ENCODE measurements at regions not wholly inside any gene's neighbourhood (a gene's known extent, or its start where the extent isn't known, plus 50 kb on each side); places are given as distances from the start of the nearest gene placed in this dataset.
"Not testable (repeated sequence)": the region's sequence is repeated elsewhere in the genome, so short reads cannot be mapped to it uniquely, and the experiment has no call there.

GRCh38 chr5:12662545-12663314, 758.5 kb upstream of the CTNND2 start:
- no peaks in the 10 kb centered on the region for H3K36me3 ChIP-seq
- no peak overlapping the region for H3K9ac ChIP-seq (ENCODE audit: low read depth in 2 of 2, low read length in 2 of 2)
- H3K4me3 ChIP-seq: no peak overlapping the region
- intact Hi-C loops (cut with DNase I): no loop called here
- no peaks in the 10 kb centered on the region for H3K27me3 ChIP-seq
- no peak for TF ChIP-seq CTCF (IDR thresholded peaks at IDR 0.05)
- no peaks in the 10 kb centered on the region for H3K9me3 ChIP-seq
- no peaks in the 10 kb centered on the region for H3K4me1 ChIP-seq
- no peak overlapping the region for H3K27ac ChIP-seq
- DNase-seq: no peak

GRCh38 chr5:12661617-12662370, 757.5 kb upstream of the CTNND2 start:
- no peak for TF ChIP-seq CTCF (IDR thresholded peaks at IDR 0.05)
- Histone ChIP-seq H3K4me1 (no peaks in the 10 kb centered on the region), H3K9me3 (no peaks in the 10 kb centered on the region), H3K9ac (ENCODE audit: low read depth in 2 of 2, low read length in 2 of 2) (no peak overlapping the region), H3K27me3 (no peaks in the 10 kb centered on the region), H3K4me3 (no peak overlapping the region), H3K36me3 (no peaks in the 10 kb centered on the region), H3K27ac (no peak overlapping the region)
- intact Hi-C loops (cut with DNase I): no loop called here
- no peak for DNase-seq

GRCh38 chr5:12660279-12661107, 756.2 kb upstream of the CTNND2 start:
- DNase-seq; H3K27ac ChIP-seq; intact Hi-C loops (cut with DNase I); H3K9me3 ChIP-seq; H3K4me3 ChIP-seq; H3K4me1 ChIP-seq; H3K36me3 ChIP-seq; H3K9ac ChIP-seq (ENCODE audit: low read depth in 2 of 2, low read length in 2 of 2); H3K27me3 ChIP-seq: not testable (repeated sequence)

GRCh38 chr5:12659686-12660085, 755.4 kb upstream of the CTNND2 start:
- Histone ChIP-seq H3K4me3 (no peak overlapping the region), H3K27me3 (no peaks in the 10 kb centered on the region), H3K4me1 (no peaks in the 10 kb centered on the region), H3K9ac (ENCODE audit: low read depth in 2 of 2, low read length in 2 of 2) (no peak overlapping the region), H3K36me3 (no peaks in the 10 kb centered on the region), H3K27ac (no peak overlapping the region), H3K9me3 (no peaks in the 10 kb centered on the region)
- intact Hi-C loops (cut with DNase I): no loop called here
- DNase-seq: no peak
- no peak for TF ChIP-seq CTCF (IDR thresholded peaks at IDR 0.05)

GRCh38 chr5:12658871-12659446, 754.7 kb upstream of the CTNND2 start:
- intact Hi-C loops (cut with DNase I): no loop called here
- no peak for TF ChIP-seq CTCF (IDR thresholded peaks at IDR 0.05)
- Histone ChIP-seq H3K9me3 (no peaks in the 10 kb centered on the region), H3K36me3 (no peaks in the 10 kb centered on the region), H3K4me1 (no peaks in the 10 kb centered on the region), H3K27me3 (no peaks in the 10 kb centered on the region), H3K27ac (no peak overlapping the region), H3K9ac (ENCODE audit: low read depth in 2 of 2, low read length in 2 of 2) (no peak overlapping the region), H3K4me3 (no peak overlapping the region)
- no peak for DNase-seq

GRCh38 chr5:12657914-12658474, 753.7 kb upstream of the CTNND2 start:
- H3K9me3 ChIP-seq; H3K4me3 ChIP-seq; H3K4me1 ChIP-seq; H3K36me3 ChIP-seq; H3K27me3 ChIP-seq; H3K9ac ChIP-seq (ENCODE audit: low read depth in 2 of 2, low read length in 2 of 2); DNase-seq; intact Hi-C loops (cut with DNase I); H3K27ac ChIP-seq: not testable (repeated sequence)

All from colonic mucosa (tissue), 4 donors.